ENCODE measurements at regions not wholly inside any gene's neighbourhood (a gene's known extent, or its start where the extent isn't known, plus 50 kb on each side); places are given as distances from the start of the nearest gene placed in this dataset.

- Histone ChIP-seq H3K36me3 (ENCODE audit: insufficient read depth) (no peaks in the 10 kb centered on the region), H3K27ac (ENCODE audit: low read depth) (no peak overlapping the region), H4K20me1 (replicated peaks; ENCODE audit: insufficient read depth) (no peaks in the 10 kb centered on the region), H3F3A (replicated peaks; ENCODE audit: low read depth) (no peaks in the 10 kb centered on the region), H3K4me3 (no peak overlapping the region), H3K27me3 (ENCODE audit: insufficient read depth) (no peaks in the 10 kb centered on the region), H2AFZ (no peak overlapping the region), H3K4me2 (no peak overlapping the region), H3K9me2 (ENCODE audit: insufficient read depth) (0 out of 2 replicates have a peak, but pooled peaks cover 1% of the 10 kb centered on the region), H3K4me1 (ENCODE audit: insufficient read depth) (no peaks in the 10 kb centered on the region), H3K79me2 (replicated peaks; ENCODE audit: insufficient read depth) (no peaks in the 10 kb centered on the region)
- no peaks in the 10 kb centered on the region for H3K36me3 Mint-ChIP-seq (ENCODE audit: low read depth)
- DNase-seq (ENCODE audit: low spot score): no peak
- no peak overlapping the region for H3K4me3 Mint-ChIP-seq
- no peaks in the 10 kb centered on the region for H3K4me1 Mint-ChIP-seq
- ATAC-seq: no peak
- no peaks in the 10 kb centered on the region for H3K27me3 Mint-ChIP-seq (ENCODE audit: insufficient read depth, low read depth, poor library complexity)
- H3K9me3 Mint-ChIP-seq: no peaks in the 10 kb centered on the region
- TF ChIP-seq ZNF462 (CRISPR knock-in tag; IDR thresholded peaks at IDR 0.05) (no peak), REST (IDR thresholded peaks at IDR 0.05; ENCODE audit: unreplicated experiment) (no peak), EZH2 (IDR thresholded peaks at IDR 0.05; ENCODE audit: low read depth, unreplicated experiment) (no peak), ZNF331 (CRISPR knock-in tag; IDR thresholded peaks at IDR 0.05; ENCODE audit: low read depth) (no peak), POLR2AphosphoS5 (IDR thresholded peaks at IDR 0.05; ENCODE audit: low read depth) (no peak), STAT1 (IDR thresholded peaks at IDR 0.05; ENCODE audit: unreplicated experiment) (no peak), EZH2phosphoT487 (IDR thresholded peaks at IDR 0.05; ENCODE audit: unreplicated experiment) (no peak), ZNF114 (CRISPR knock-in tag; IDR thresholded peaks at IDR 0.05) (no peak), JUNB (IDR thresholded peaks at IDR 0.05; ENCODE audit: unreplicated experiment) (no peak), CREB1 (CRISPR knock-in tag; IDR thresholded peaks at IDR 0.05; ENCODE audit: low read depth) (no peak), NANOG (IDR thresholded peaks at IDR 0.05; ENCODE audit: borderline replicate concordance) (no peak), CTCF (conservative IDR thresholded peaks at IDR 0.05; ENCODE audit: low read depth in 2 of 2) (no peak)
- no peak overlapping the region for H3K27ac Mint-ChIP-seq
Observed at GRCh38 chr7:13615679-13616078, 373.8 kb downstream of the ETV1 start.

Data from GM23338 (cell line).